ENCODE measurements at regions not wholly inside any gene's neighbourhood (a gene's known extent, or its start where the extent isn't known, plus 50 kb on each side); places are given as distances from the start of the nearest gene placed in this dataset.

GRCh38 chr3:177683586-177683985 lies 486.3 kb upstream of the TBL1XR1 start:
- no peak overlapping the region for H3K18ac ChIP-seq (ENCODE audit: extremely low read depth, low read length)
- H3K23me2 ChIP-seq (ENCODE audit: low read depth, low read length): no peaks in the 10 kb centered on the region
- H4K5ac ChIP-seq (ENCODE audit: insufficient read length, low read depth, low read length): no peak overlapping the region
- no peaks in the 10 kb centered on the region for H4K20me1 ChIP-seq (replicated peaks in 1 of 2; ENCODE audit: control insufficient read depth in 1 of 2, insufficient read depth in 2 of 2, low read length in 2 of 2)
- no peak overlapping the region for H3K4me2 ChIP-seq (ENCODE audit: insufficient read depth in 1 of 2, low read depth in 2 of 2, low read length in 2 of 2)
- H3K23ac ChIP-seq (ENCODE audit: insufficient read length): no peak overlapping the region
- CTCF ChIA-PET (ENCODE audit: partially characterized antibody): no interaction called here
- peaks cover 0 to 5% (median 0%) of the 10 kb centered on the region in 4 experiments; a peak in 2 of 7 replicates for H3K4me1 ChIP-seq (replicated peaks in 1 of 4; ENCODE audit: control insufficient read depth in 3 of 4, insufficient read depth in 4 of 4, low read length in 3 of 4)
- no peak overlapping the region for H3K56ac ChIP-seq (replicated peaks; ENCODE audit: insufficient read length, low read depth, low read length)
- H3K9me3 ChIP-seq (ENCODE audit: insufficient read depth in 2 of 2, low read depth in 1 of 2, low read length in 1 of 2): no peaks in the 10 kb centered on the region
- H2BK120ac ChIP-seq (replicated peaks; ENCODE audit: low read depth, low read length): no peak overlapping the region
- no peak for DNase-seq (ENCODE audit: low read depth in 1 of 2, low spot score in 2 of 2)
- no peak for FAIRE-seq
- H4K91ac ChIP-seq (replicated peaks; ENCODE audit: insufficient read length, low read length): no peak overlapping the region
- no peaks in the 10 kb centered on the region for H3K79me2 ChIP-seq (ENCODE audit: control insufficient read depth in 1 of 2, insufficient read depth in 2 of 2, low read length in 2 of 2)
- no peak overlapping the region for H2BK12ac ChIP-seq (ENCODE audit: low read depth, low read length)
- H2BK15ac ChIP-seq (ENCODE audit: low read length): no peak overlapping the region
- H3K4me3 ChIP-seq (ENCODE audit: extremely low read depth in 1 of 4, insufficient read depth in 2 of 4, low read depth in 3 of 4, low read length in 4 of 4): no peak overlapping the region
- WGBS, 2 experiments (ENCODE audit: extremely low coverage in 1 of 2, insufficient coverage in 1 of 2, insufficient read length in 1 of 2, insufficient replicate concordance in 2 of 2, low coverage in 1 of 2, low lambda C conversion rate in 2 of 2, missing lambda C conversion rate in 1 of 2): 86% methylated on average over 3 of the region's 3 CpGs; no CpG with 5 or more reads in 1 of the 2 experiments
- H2BK20ac ChIP-seq (ENCODE audit: low read length): no peak overlapping the region
- no peaks in the 10 kb centered on the region for H3K27me3 ChIP-seq (replicated peaks in 1 of 4; ENCODE audit: control insufficient read depth in 3 of 4, extremely low read depth in 1 of 4, insufficient read depth in 3 of 4, low read length in 3 of 4)
- no peak overlapping the region for H3K9ac ChIP-seq (replicated peaks in 1 of 4; ENCODE audit: extremely low read depth in 1 of 4, low read depth in 3 of 4, low read length in 3 of 4)
- no peak for TF ChIP-seq BRCA1 (IDR thresholded peaks at IDR 0.05; ENCODE audit: low read depth, low read length)
- peak in 1 of 3 experiments; percentile 1; a peak in 1 of 4 replicates for TF ChIP-seq CTCF (IDR thresholded peaks at IDR 0.05; ENCODE audit: control extremely low read depth in 1 of 3, insufficient read depth in 1 of 3, low read depth in 1 of 3, low read length in 3 of 3)
- no peak for TF ChIP-seq SP4 (IDR thresholded peaks at IDR 0.05; ENCODE audit: low read length)
- no peak for TF ChIP-seq EZH2 (IDR thresholded peaks at IDR 0.05; ENCODE audit: low read depth, low read length, severe bottlenecking)
- no peak for TF ChIP-seq JUND (IDR thresholded peaks at IDR 0.05; ENCODE audit: low read length)
- H2BK5ac ChIP-seq (ENCODE audit: low read depth, low read length): no peak overlapping the region
- no peaks in the 10 kb centered on the region for H3K36me3 ChIP-seq (ENCODE audit: control insufficient read depth in 2 of 4, insufficient read depth in 4 of 4, low read length in 3 of 4)
- H3K27ac ChIP-seq (ENCODE audit: low read depth, low read length): no peak overlapping the region
- H2AK5ac ChIP-seq (ENCODE audit: low read depth, low read length): no peak overlapping the region
- H3K14ac ChIP-seq (ENCODE audit: insufficient read length): no peak overlapping the region
- H2AFZ ChIP-seq (ENCODE audit: low read length): no peak overlapping the region
- no peaks in the 10 kb centered on the region for H3K79me1 ChIP-seq (ENCODE audit: low read depth, low read length)
- H4K8ac ChIP-seq (ENCODE audit: extremely low read depth, insufficient read depth, low read length): no peak overlapping the region
- POLR2A ChIA-PET (ENCODE audit: partially characterized antibody): no interaction called here
- no peak overlapping the region for H3K4ac ChIP-seq (replicated peaks; ENCODE audit: insufficient read length, low read depth, low read length)
